A549 (cell line): ENCODE measurements at regions not wholly inside any gene's neighbourhood (a gene's known extent, or its start where the extent isn't known, plus 50 kb on each side); places are given as distances from the start of the nearest gene placed in this dataset.

ENCODE experiments used
- ATAC-seq, 2 experiments: fragments of 200-7000 bp in 1 of 2; fragments of >200 bp in 1 of 2; cut with Nextera tagmentation in 1 of 2; cut with Tn5 transposase in 1 of 2; 3 replicates each; pipeline versions ENCODE4 v1.8.0 to v1.9.1; 2018 to 2020; ENCODE audit warnings: mild to moderate bottlenecking in 1 of 2, moderate library complexity in 1 of 2
- CTCF ChIA-PET: fragments of 300-600 bp; sonication (Branson Sonifier 250); formaldehyde crosslinking; extraction: SDS; loops from one replicate; lab custom pipeline; 2021; ENCODE audit warnings: antibody characterized with exemption, inconsistent platforms; lab: Yijun Ruan, JAX
- POLR2A ChIA-PET: fragments of 350-600 bp; formaldehyde crosslinking; extraction: SDS; loops from one replicate; lab custom pipeline; 2021; ENCODE audit warnings: antibody characterized with exemption, inconsistent platforms; lab: Yijun Ruan, JAX
- DNase-seq, 2 experiments: peaks; one replicate each; pipeline versions ENCODE4 v3.0.0 to v3.0.0-alpha.2; 2011 to 2016; ENCODE audit warnings: low read depth in 1 of 2, low spot score in 1 of 2
- FAIRE-seq: peaks from 2 replicates; lab custom pipeline; 2011; peaks lifted over from hg19 to GRCh38; lab: Jason Lieb, UNC
- H3K27ac ChIP-seq, 2 experiments: fragments of >200 bp; sonication (Bioruptor Twin); formaldehyde crosslinking; 3 replicates each; pipeline ENCODE4 v1.5.1; 2016 to 2017
- H3K4me1 ChIP-seq: fragments of >200 bp; sonication (Bioruptor Twin); formaldehyde crosslinking; 3 replicates; pipeline ENCODE4 v1.6.1; 2016
- H3K4me2 ChIP-seq: fragments of >200 bp; sonication (Bioruptor Twin); formaldehyde crosslinking; 3 replicates; pipeline ENCODE4 v1.6.1; 2016
- H3K4me3 ChIP-seq: fragments of >200 bp; sonication (Bioruptor Twin); formaldehyde crosslinking; 3 replicates; pipeline ENCODE4 v1.5.1; 2016
- H3K9me3 ChIP-seq: fragments of >200 bp; sonication (Bioruptor Twin); formaldehyde crosslinking; 3 replicates; pipeline ENCODE4 v1.6.1; 2016
- ATOH8 ChIP-seq: fragments of 250-450 bp; sonication (Bioruptor Pico); IDR thresholded peaks from 2 replicates; pipeline ENCODE4 v1.5.0; 2020; ENCODE audit warnings: low read depth, mild to moderate bottlenecking, moderate library complexity
- CHD2 ChIP-seq: fragments of 150-350 bp; IDR thresholded peaks from 2 replicates; pipeline ENCODE4 v1.6.1; 2014; ENCODE audit warnings: low read length; ENCODE audit not compliant: partially characterized antibody
- CHD4 ChIP-seq: fragments of 200-600 bp; sonication (generic); IDR thresholded peaks from 2 replicates; pipeline ENCODE4 v1.6.1; 2016; ENCODE audit warnings: antibody characterized with exemption, mild to moderate bottlenecking, borderline replicate concordance
- E2F6 ChIP-seq: IDR thresholded peaks from 2 replicates; pipeline ENCODE4 v1.6.1; 2012; ENCODE audit warnings: low read depth, borderline replicate concordance
- EHF ChIP-seq: fragments of 250-450 bp; sonication (Bioruptor Pico); IDR thresholded peaks from 2 replicates; pipeline ENCODE4 v1.5.0; 2020; ENCODE audit warnings: mild to moderate bottlenecking
- ELK1 ChIP-seq: fragments of 150-350 bp; IDR thresholded peaks from 2 replicates; pipeline ENCODE4 v1.6.1; 2014; ENCODE audit warnings: low read depth, mild to moderate bottlenecking, low read length
- ESRRA ChIP-seq: fragments of 150-350 bp; IDR thresholded peaks from 2 replicates; pipeline ENCODE4 v1.6.1; 2014; ENCODE audit warnings: mild to moderate bottlenecking, low read length, borderline replicate concordance
- FOSL2 ChIP-seq, 2 experiments: fragments of 450-650 bp in 1 of 2; fragments of >200 bp in 1 of 2; sonication (Bioruptor Twin) in 1 of 2; formaldehyde crosslinking; IDR thresholded peaks; 2 replicates each; pipeline versions ENCODE4 v1.5.0 to v1.6.1; 2016 to 2020; ENCODE audit warnings: mild to moderate bottlenecking in 1 of 2, moderate library complexity in 1 of 2
- HOXB13 ChIP-seq: fragments of 250-450 bp; sonication (Bioruptor Pico); IDR thresholded peaks from 2 replicates; pipeline ENCODE4 v1.5.0; 2020; ENCODE audit warnings: low read depth, mild to moderate bottlenecking, moderate library complexity
- JUN ChIP-seq, 2 experiments: fragments of >200 bp; sonication (Bioruptor Twin); formaldehyde crosslinking; IDR thresholded peaks; 2 replicates in 1 of 2; 3 replicates in 1 of 2; pipeline ENCODE4 v1.6.1; 2016 to 2017
- NR3C1 ChIP-seq: fragments of >200 bp; sonication (Bioruptor Twin); formaldehyde crosslinking; IDR thresholded peaks from 3 replicates; pipeline ENCODE4 v1.6.1; 2017
- POLR2AphosphoS2 ChIP-seq: conservative IDR thresholded peaks from 2 replicates; pipeline ENCODE4 v1.6.1; 2012; ENCODE audit warnings: low read length, improper control_type of control experiment, inconsistent platforms
- RAD21 ChIP-seq, 2 experiments: fragments of >200 bp in 1 of 2; sonication (Bioruptor Twin) in 1 of 2; formaldehyde crosslinking in 1 of 2; IDR thresholded peaks in 1 of 2; conservative IDR thresholded peaks in 1 of 2; 2 replicates in 1 of 2; 3 replicates in 1 of 2; pipeline ENCODE4 v1.6.1; 2012 to 2018; ENCODE audit warnings: inconsistent platforms in 1 of 2
- REST ChIP-seq: fragments of 200-600 bp; sonication (generic); IDR thresholded peaks from 2 replicates; pipeline ENCODE4 v1.6.1; 2016; ENCODE audit warnings: antibody characterized with exemption, mild to moderate bottlenecking, moderate library complexity
- TP53 ChIP-seq: fragments of 250-450 bp; sonication (Bioruptor Pico); IDR thresholded peaks from 2 replicates; pipeline ENCODE4 v1.5.0; 2021; ENCODE audit warnings: mild to moderate bottlenecking, moderate library complexity
- ZC3H11A ChIP-seq: fragments of 450-650 bp; IDR thresholded peaks from 2 replicates; pipeline ENCODE4 v1.6.1; 2014; ENCODE audit warnings: antibody characterized with exemption, mild to moderate bottlenecking
- WGBS: methylation state at CpG from one replicate; pipeline ENCODE4 v1.1.6; 2017; ENCODE audit errors: missing lambda C conversion rate; 5-methylcytosine and 5-hydroxymethylcytosine counted together

- no peak for TF ChIP-seq REST
- TF ChIP-seq HOXB13 (CRISPR knock-in tag), result no peak
- TF ChIP-seq RAD21 (conservative IDR thresholded peaks at IDR 0.05 in 1 of 2, IDR thresholded peaks at IDR 0.05 in 1 of 2), result no peak
These were observed 1582.1 kb upstream of the SLC10A2 start (continued) for GRCh38 chr13:104648291-104648690.

GRCh38 chr13:104645786-104646185 is 1579.6 kb upstream of the SLC10A2 start:
- CTCF ChIA-PET, result no interaction called here
- no peaks in the 10 kb centered on the region for H3K4me1 ChIP-seq
- DNase-seq (no peak), FAIRE-seq (no peak), ATAC-seq (no peak)
- H3K4me2 ChIP-seq, result no peak overlapping the region
- H3K27ac ChIP-seq, result no peak overlapping the region
- 7% methylated on average over 4 of the region's 4 CpGs for WGBS
- H3K9me3 ChIP-seq, result no peaks in the 10 kb centered on the region
- POLR2A ChIA-PET, result no interaction called here
- no peak overlapping the region for H3K4me3 ChIP-seq
- no peak for TF ChIP-seq NR3C1
- peak; percentile 19; the same call in 1 of the 2 replicates for TF ChIP-seq ZC3H11A

GRCh38 chr13:104641309-104641708 is 1575.1 kb upstream of the SLC10A2 start:
- ATAC-seq (no peak), DNase-seq (no peak), FAIRE-seq (no peak)
- no peak for TF ChIP-seq CHD4
- TF ChIP-seq JUN (IDR thresholded peaks at IDR 0.05), result no peak
- no peak for TF ChIP-seq TP53
- no peak for TF ChIP-seq ELK1
- no peak for TF ChIP-seq ESRRA
- TF ChIP-seq EHF (CRISPR knock-in tag), result no peak
- no peak for TF ChIP-seq POLR2AphosphoS2
- no peak for TF ChIP-seq FOSL2 (IDR thresholded peaks at IDR 0.05)
- TF ChIP-seq FOSL2 (CRISPR knock-in tag; IDR thresholded peaks at IDR 0.05), result no peak
- TF ChIP-seq ATOH8, result no peak
- TF ChIP-seq CHD2, result no peak
- Histone ChIP-seq H3K4me3 (no peak overlapping the region), H3K4me1 (no peaks in the 10 kb centered on the region), H3K4me2 (no peak overlapping the region), H3K9me3 (no peaks in the 10 kb centered on the region), H3K27ac (no peak overlapping the region)
- POLR2A ChIA-PET, result no interaction called here
- WGBS, result 34% methylated on average over 5 of the region's 5 CpGs
- CTCF ChIA-PET, result no interaction called here

- CTCF ChIA-PET, result no interaction called here
These were observed 1569.7 kb upstream of the SLC10A2 start for GRCh38 chr13:104635879-104636278.

More at GRCh38 chr13:104635879-104636278, 1569.7 kb upstream of the SLC10A2 start:
- TF ChIP-seq NR3C1 (no peak), E2F6 (no peak)
- H3K4me2 ChIP-seq, result no peak overlapping the region
- DNase-seq (no peak), ATAC-seq (no peak), FAIRE-seq (no peak)
- no peaks in the 10 kb centered on the region for H3K4me1 ChIP-seq
- no peak overlapping the region for H3K4me3 ChIP-seq
- POLR2A ChIA-PET, result no interaction called here
- no peak overlapping the region for H3K27ac ChIP-seq
- no peaks in the 10 kb centered on the region for H3K9me3 ChIP-seq
- 4% methylated on average over 5 of the region's 5 CpGs for WGBS
